Esophagus squamous epithelium (tissue), 5 donors: ENCODE measurements at regions not wholly inside any gene's neighbourhood (a gene's known extent, or its start where the extent isn't known, plus 50 kb on each side); places are given as distances from the start of the nearest gene placed in this dataset.

Experiments used
- DNase-seq: peaks from one replicate; lab custom pipeline; 2025; lab: John Stamatoyannopoulos, UW
- H3K27ac ChIP-seq, 4 donors: fragments of 200-600 bp; sonication (generic); one replicate each; pipeline ENCODE4 v1.5.1; 2016 to 2019; ENCODE audit warnings: mild to moderate bottlenecking in 1 of 4
- H3K27me3 ChIP-seq, 4 donors: fragments of 200-600 bp; sonication (generic); 1 replicate in 3 of 4; 2 replicates in 1 of 4; pipeline versions ENCODE4 v1.5.1 to v1.6.0; 2017 to 2021; ENCODE audit warnings: antibody characterized with exemption in 1 of 4
- H3K36me3 ChIP-seq, 3 donors: fragments of 200-600 bp; sonication (generic); one replicate each; pipeline ENCODE4 v1.5.1; 2016 to 2019
- H3K4me1 ChIP-seq, 3 donors: fragments of 200-600 bp; sonication (generic); one replicate each; pipeline ENCODE4 v1.5.1; 2017 to 2019
- H3K4me3 ChIP-seq, 4 donors: fragments of 200-600 bp; sonication (generic); 1 replicate in 3 of 4; 2 replicates in 1 of 4; pipeline ENCODE4 v1.5.1; 2016 to 2019; ENCODE audit warnings: mild to moderate bottlenecking in 2 of 4, moderate library complexity in 1 of 4
- H3K9me3 ChIP-seq, 3 donors: fragments of 200-600 bp; sonication (generic); one replicate each; pipeline ENCODE4 v1.5.1; 2016 to 2019
- CTCF ChIP-seq, 6 experiments: fragments of 450-650 bp in 4 of 6; fragments of 200-600 bp in 2 of 6; sonication (generic) in 2 of 6; IDR thresholded peaks; one replicate each; pipeline ENCODE4 v1.5.1; 2016 to 2019; ENCODE audit warnings: antibody characterized with exemption in 6 of 6, mild to moderate bottlenecking in 4 of 6, moderate library complexity in 4 of 6
- POLR2A ChIP-seq, 4 donors: fragments of 450-650 bp; IDR thresholded peaks; one replicate each; pipeline ENCODE4 v1.6.1; 2017; ENCODE audit warnings: antibody characterized with exemption in 4 of 4, mild to moderate bottlenecking in 4 of 4, moderate library complexity in 3 of 4
- WGBS, 2 donors: methylation state at CpG; one replicate each; pipeline ENCODE4 v1.1.5; 2018; 5-methylcytosine and 5-hydroxymethylcytosine counted together
- intact Hi-C: fragments of 100-400 bp; cut with DNase I; formaldehyde crosslinking; loops from one replicate; pipeline ENCODE4 v1.15.0; 2022
- donor health status: DM: yes; HTN: yes; CAD: no.

DNA sequence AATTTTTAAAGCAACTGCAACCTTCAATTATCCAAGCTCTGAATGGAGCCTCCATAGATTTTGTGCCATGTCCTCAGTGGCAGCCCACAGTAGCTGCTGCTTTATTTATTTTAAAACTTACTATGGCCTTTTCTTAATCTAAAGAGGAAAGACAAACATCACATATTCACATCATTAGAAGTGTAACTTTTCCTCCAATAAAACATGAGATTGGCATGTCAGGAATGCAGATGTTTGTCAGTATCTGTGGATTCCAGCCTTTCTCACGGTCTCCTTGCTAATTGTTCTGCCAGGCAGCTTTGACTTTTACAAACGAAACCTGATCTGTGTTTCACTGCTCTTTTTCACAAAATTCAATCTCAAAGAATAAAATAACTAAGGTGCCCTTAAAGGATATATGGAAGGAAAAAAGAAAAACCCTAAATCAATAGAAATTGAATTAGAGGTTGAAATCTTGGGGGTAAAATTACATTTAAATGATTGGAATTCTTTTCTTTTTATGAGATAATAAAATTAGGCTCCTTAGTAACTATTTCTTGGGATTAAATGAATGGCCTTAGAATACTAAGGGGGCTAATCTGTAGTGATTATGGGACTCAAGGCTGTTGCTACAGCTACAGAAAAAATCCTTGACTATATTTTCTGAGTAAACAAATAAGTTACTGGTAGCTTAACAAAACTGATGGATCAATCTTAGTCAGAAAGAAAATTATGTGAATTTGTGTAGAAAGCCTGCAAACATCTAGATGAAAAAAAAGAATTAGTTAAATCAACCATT, 151.3 kb downstream of the RTL9 start:
- Histone ChIP-seq H3K9me3 (no peaks in the 10 kb centered on the region), H3K27me3 (peaks cover 0 to 6% (median 0%) of the 10 kb centered on the region in 4 donors), H3K36me3 (no peaks in the 10 kb centered on the region), H3K27ac (no peak overlapping the region), H3K4me3 (no peak overlapping the region), H3K4me1 (no peaks in the 10 kb centered on the region)
- TF ChIP-seq POLR2A (IDR thresholded peaks at IDR 0.05), result no peak
- no peak for TF ChIP-seq CTCF (IDR thresholded peaks at IDR 0.05)
- 19 to 20% methylated on average over 2 of the region's 2 CpGs for WGBS, 2 donors
- intact Hi-C loops, result no loop called here
- no peak for DNase-seq

DNA sequence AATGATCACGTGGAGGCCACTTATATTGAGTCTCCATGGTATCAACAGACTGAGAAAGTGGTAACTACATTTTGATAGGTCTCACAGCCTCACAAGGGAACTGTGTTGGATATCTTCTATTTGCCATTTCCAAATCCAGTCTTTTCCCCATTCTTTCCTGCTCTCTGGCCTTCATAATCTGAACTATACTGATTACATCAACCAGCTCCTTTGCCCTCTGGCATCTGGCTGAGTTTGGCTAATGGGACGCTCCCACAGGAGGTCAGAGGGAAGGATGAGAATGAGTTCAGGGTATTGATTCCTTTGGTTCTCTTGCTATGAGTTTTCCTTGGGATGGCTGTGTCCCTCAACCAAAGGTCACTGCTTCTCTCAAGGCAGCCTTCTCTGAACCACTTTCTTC, 152.6 kb downstream of the RTL9 start:
- WGBS, 2 donors, result 61 to 69% methylated on average over 2 of the region's 2 CpGs
- no peak for TF ChIP-seq CTCF (IDR thresholded peaks at IDR 0.05)
- TF ChIP-seq POLR2A (IDR thresholded peaks at IDR 0.05), result no peak

DNA sequence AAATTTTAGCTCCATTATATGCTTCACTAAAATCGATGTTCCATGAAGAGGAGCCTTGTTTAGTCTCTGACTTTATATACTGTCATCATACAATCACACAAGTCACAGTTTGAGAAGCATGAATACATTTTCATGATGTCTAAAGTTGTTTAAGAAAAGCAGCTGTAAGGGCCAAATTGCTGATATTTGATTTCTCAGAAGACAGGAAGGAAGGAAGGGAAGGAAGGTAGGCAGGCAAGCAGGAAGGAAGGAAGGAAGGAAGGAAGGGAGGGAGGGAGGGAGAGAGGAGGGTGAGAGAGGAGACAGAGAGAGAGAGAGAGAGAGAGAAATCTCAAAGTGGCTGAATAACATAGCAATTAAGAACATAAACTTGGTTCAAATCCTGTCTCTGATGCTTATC, 153.7 kb downstream of the RTL9 start:
- no peaks in the 10 kb centered on the region for H3K4me1 ChIP-seq
- no peak for TF ChIP-seq CTCF (IDR thresholded peaks at IDR 0.05)
- no peak for TF ChIP-seq POLR2A (IDR thresholded peaks at IDR 0.05)
- no peaks in the 10 kb centered on the region for H3K27me3 ChIP-seq
- intact Hi-C loops, result no loop called here
- no peak for DNase-seq
- no peaks in the 10 kb centered on the region for H3K9me3 ChIP-seq
- H3K4me3 ChIP-seq, result no peak overlapping the region
- H3K36me3 ChIP-seq, result no peaks in the 10 kb centered on the region
- no peak overlapping the region for H3K27ac ChIP-seq
- WGBS, 2 donors, result 65 to 88% methylated on average over 1 of the region's 1 CpG

More for the DNA sequence above, 152.6 kb downstream of the RTL9 start:
- no peak for DNase-seq
- Histone ChIP-seq H3K27ac (no peak overlapping the region), H3K36me3 (no peaks in the 10 kb centered on the region), H3K4me3 (no peak overlapping the region), H3K4me1 (no peaks in the 10 kb centered on the region), H3K9me3 (no peaks in the 10 kb centered on the region), H3K27me3 (peaks cover 0 to 3% (median 0%) of the 10 kb centered on the region in 4 donors)
- intact Hi-C loops, result no loop called here

DNA sequence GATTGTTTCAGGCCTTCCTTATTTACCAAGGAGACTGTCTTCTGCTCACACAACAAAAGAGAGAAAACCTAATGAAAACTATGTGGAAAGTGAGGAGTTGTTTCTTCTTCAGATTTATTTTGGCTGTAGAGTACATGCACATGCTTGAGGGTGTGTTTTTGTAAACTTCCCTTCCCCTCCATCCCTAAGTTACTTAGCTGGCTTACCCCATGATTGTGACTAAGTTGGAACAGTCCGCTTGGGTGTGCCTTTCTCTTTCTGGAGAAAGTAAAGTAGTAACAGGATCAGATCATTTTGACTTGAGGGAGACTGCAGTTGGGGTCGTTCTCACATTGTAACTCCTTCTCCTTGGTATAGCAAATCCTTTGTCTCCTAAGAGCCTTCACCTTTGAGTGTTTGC, 155.9 kb downstream of the RTL9 start:
- Histone ChIP-seq H3K4me1 (no peaks in the 10 kb centered on the region), H3K27ac (no peak overlapping the region), H3K36me3 (no peaks in the 10 kb centered on the region), H3K4me3 (no peak overlapping the region), H3K9me3 (no peaks in the 10 kb centered on the region), H3K27me3 (no peaks in the 10 kb centered on the region)
- DNase-seq, result no peak
- WGBS, 2 donors, result 57 to 58% methylated on average over 2 of the region's 2 CpGs
- TF ChIP-seq POLR2A (IDR thresholded peaks at IDR 0.05), result no peak
- TF ChIP-seq CTCF (IDR thresholded peaks at IDR 0.05), result no peak
- intact Hi-C loops, result no loop called here

GRCh38 chrX:110519501-110519900, 160.9 kb downstream of the RTL9 start:
- no peaks in the 10 kb centered on the region for H3K4me1 ChIP-seq
- TF ChIP-seq POLR2A (IDR thresholded peaks at IDR 0.05) (no peak), CTCF (IDR thresholded peaks at IDR 0.05) (no peak)
- H3K4me3 ChIP-seq, result no peak overlapping the region
- H3K9me3 ChIP-seq, result no peaks in the 10 kb centered on the region
- intact Hi-C loops, result no loop called here
- no peak for DNase-seq
- WGBS, 2 donors, result 65 to 81% methylated on average over 3 of the region's 3 CpGs
- no peak overlapping the region for H3K27ac ChIP-seq
- H3K27me3 ChIP-seq, result no peaks in the 10 kb centered on the region
- H3K36me3 ChIP-seq, result no peaks in the 10 kb centered on the region
